Activated T-helper 1 cell treated with anti-CD3 and anti-CD28 coated beads, Interleukin-12 subunit alpha, Interleukin-12 subunit beta, Interleukin-2, Interleukin-4 antibody, amounts not matched to agents 30 ng/mL and 10 ng/mL and 1 ng/mL, durations not matched to agents 14 hours and 24 hours and 36 hours (primary cell): ENCODE measurements at regions not wholly inside any gene's neighbourhood (a gene's known extent, or its start where the extent isn't known, plus 50 kb on each side); places are given as distances from the start of the nearest gene placed in this dataset.

ENCODE experiments used
- DNase-seq: peaks from one replicate; pipeline ENCODE4 v3.0.0; 2021; ENCODE audit warnings: low spot score
- H3K27ac Mint-ChIP-seq: one replicate; pipeline ENCODE4 v1.8.0; 2021; ENCODE audit warnings: mild to moderate bottlenecking, mixed read lengths
- H3K27me3 Mint-ChIP-seq: one replicate; pipeline ENCODE4 v1.8.0; 2022; ENCODE audit warnings: mild to moderate bottlenecking, moderate library complexity, mixed read lengths; ENCODE audit not compliant: insufficient read depth
- H3K36me3 Mint-ChIP-seq: one replicate; pipeline ENCODE4 v1.8.0; 2021; ENCODE audit warnings: low read depth, mixed read lengths
- H3K4me1 Mint-ChIP-seq: one replicate; pipeline ENCODE4 v1.8.0; 2021; ENCODE audit warnings: low read depth, mixed read lengths
- H3K4me3 Mint-ChIP-seq: one replicate; pipeline ENCODE4 v1.8.0; 2021; ENCODE audit warnings: mild to moderate bottlenecking, moderate library complexity, mixed read lengths
- H3K9me3 Mint-ChIP-seq: one replicate; pipeline ENCODE4 v1.8.0; 2021; ENCODE audit warnings: mixed read lengths
- intact Hi-C: fragments of 100-400 bp; cut with micrococcal nuclease; formaldehyde crosslinking; loops from one replicate; pipeline ENCODE4 v1.15.1; 2024

DNA sequence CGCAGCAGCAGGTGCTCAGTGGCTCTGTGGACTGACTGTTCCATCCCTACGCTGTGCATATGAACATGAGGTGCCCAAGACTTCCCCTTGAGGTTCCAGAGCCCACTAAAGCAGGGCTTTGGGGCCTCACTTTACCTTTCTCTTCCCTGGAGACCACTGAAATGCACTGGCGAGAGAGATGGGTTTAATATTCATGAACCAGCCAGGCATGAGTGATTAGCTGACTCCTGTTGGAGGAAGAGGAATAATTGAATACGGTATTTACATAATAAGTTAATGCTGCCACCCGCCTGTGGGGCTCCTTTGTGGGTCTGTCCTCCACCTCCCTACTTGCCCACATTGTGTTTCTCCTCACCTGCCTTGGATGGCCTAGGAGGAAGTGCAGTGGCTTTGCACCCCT is 263.4 kb downstream of the TLE3 start:
- no peak overlapping the region for H3K4me3 Mint-ChIP-seq
- H3K27me3 Mint-ChIP-seq = peaks cover 17% of the 10 kb centered on the region
- intact Hi-C loops = no loop called here
- no peak for DNase-seq
- no peak overlapping the region for H3K27ac Mint-ChIP-seq
- no peaks in the 10 kb centered on the region for H3K4me1 Mint-ChIP-seq
- no peaks in the 10 kb centered on the region for H3K9me3 Mint-ChIP-seq
- no peaks in the 10 kb centered on the region for H3K36me3 Mint-ChIP-seq

DNA sequence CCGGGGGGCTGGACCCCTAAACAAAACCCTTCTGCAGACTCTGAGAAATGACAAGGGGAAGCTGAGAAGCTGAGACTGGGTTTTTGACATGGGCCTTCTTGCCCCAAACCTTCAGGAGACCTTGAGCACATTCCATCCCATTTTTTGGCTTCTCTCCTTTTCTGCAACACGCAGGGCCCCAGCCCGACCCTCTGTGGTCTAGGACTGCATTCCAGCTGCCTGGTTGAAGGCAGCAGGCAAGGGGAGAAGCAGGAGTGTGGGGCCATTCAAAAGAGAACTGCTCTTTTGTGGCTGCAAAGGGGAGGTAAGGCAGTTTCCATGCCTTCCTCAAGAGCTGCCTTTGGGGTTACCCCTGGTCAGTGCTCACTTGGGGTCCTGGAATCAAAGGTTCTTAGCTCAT is 263.0 kb downstream of the TLE3 start:
- H3K4me1 Mint-ChIP-seq = no peaks in the 10 kb centered on the region
- H3K9me3 Mint-ChIP-seq = no peaks in the 10 kb centered on the region
- no peak overlapping the region for H3K4me3 Mint-ChIP-seq
- intact Hi-C loops = no loop called here
- no peak for DNase-seq
- H3K36me3 Mint-ChIP-seq = no peaks in the 10 kb centered on the region
- no peak overlapping the region for H3K27ac Mint-ChIP-seq
- H3K27me3 Mint-ChIP-seq = peaks cover 17% of the 10 kb centered on the region

DNA sequence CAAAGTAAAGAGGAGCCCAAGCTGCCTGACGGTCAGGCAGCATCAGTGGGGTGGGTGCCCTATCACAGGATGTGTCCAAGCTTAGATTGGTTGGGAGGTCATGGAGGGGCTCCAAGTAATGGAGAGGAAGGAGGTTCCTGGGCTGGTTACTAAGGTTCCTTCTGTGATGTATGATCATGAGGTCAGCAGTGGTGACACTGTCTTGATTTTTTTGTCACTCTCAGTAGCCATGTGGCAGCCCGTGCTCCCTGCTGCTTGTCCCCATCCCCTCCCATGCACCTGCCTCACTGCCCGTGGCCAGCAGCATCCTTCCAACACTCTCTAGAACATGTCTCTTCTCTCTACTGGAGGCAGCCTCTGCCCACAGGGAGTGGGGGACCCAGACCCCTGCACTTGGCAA is 261.7 kb downstream of the TLE3 start:
- H3K4me3 Mint-ChIP-seq = no peak overlapping the region
- no peaks in the 10 kb centered on the region for H3K9me3 Mint-ChIP-seq

DNA sequence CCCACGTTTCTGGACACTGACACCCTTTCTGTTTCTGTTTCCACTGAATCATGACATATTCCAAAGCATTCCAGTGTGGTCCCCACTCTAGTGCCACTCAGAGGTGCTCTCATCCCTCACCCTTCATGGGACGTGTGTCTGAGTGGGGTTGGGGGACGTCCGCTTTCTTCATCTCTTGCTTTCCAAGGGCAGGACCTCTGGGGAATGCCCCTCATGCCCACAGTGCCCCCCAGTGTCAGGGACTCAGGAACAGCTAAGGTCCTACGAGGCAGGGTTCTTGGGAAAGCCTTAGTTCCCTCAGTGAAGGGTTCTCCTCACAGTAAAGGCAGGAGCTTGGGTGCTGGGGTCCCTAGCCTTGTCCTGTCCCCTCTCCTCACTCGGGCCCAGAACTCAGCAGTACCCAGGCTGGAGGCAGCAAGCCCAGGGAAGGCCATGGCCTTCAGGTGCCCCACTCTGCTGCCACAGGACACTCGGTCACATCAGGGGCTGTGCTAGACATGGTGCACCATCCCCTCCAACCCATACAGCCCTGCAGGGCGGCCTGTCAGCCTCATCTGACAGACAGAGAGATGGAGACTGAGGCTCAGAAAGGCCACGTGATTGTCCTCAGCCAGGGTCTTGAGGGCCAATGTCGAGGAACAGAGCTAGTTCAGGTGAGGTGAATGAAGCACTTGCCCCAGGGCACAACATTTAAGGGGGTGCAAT is 261.0 kb downstream of the TLE3 start:
- intact Hi-C loops = no loop called here
- no peak for DNase-seq
- Mint-ChIP-seq H3K4me1 (no peaks in the 10 kb centered on the region), H3K36me3 (no peaks in the 10 kb centered on the region), H3K27ac (no peak overlapping the region), H3K27me3 (peaks cover 14% of the 10 kb centered on the region), H3K9me3 (no peaks in the 10 kb centered on the region), H3K4me3 (no peak overlapping the region)

More for the DNA sequence above, 261.7 kb downstream of the TLE3 start:
- DNase-seq = no peak
- intact Hi-C loops = no loop called here
- Mint-ChIP-seq H3K36me3 (no peaks in the 10 kb centered on the region), H3K27me3 (peaks cover 17% of the 10 kb centered on the region), H3K27ac (no peak overlapping the region), H3K4me1 (no peaks in the 10 kb centered on the region)

DNA sequence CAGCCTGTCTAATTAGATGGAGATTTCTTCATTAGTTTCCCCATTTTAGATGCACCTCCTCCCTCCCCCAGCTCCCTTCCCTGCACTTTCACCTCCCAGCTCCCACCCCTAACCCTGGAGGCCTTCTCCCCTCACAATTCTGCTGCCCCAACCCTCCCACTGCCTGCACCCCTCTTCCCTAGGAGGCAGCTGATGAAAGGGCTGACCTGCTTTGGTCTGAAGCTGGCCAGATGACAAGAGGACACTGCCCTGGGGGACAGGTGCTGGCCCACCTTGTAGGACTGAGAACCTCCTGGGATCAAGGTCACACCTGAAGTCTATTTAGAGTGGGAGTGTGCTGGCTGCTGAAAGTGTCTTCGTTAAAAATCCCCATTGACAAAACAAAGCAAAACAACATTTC is 259.4 kb downstream of the TLE3 start:
- H3K36me3 Mint-ChIP-seq = no peaks in the 10 kb centered on the region
- H3K9me3 Mint-ChIP-seq = no peaks in the 10 kb centered on the region
- H3K4me3 Mint-ChIP-seq = no peak overlapping the region
- H3K27ac Mint-ChIP-seq = no peak overlapping the region
- peaks cover 8% of the 10 kb centered on the region for H3K27me3 Mint-ChIP-seq
- intact Hi-C loops = no loop called here
- H3K4me1 Mint-ChIP-seq = no peaks in the 10 kb centered on the region
- no peak for DNase-seq

DNA sequence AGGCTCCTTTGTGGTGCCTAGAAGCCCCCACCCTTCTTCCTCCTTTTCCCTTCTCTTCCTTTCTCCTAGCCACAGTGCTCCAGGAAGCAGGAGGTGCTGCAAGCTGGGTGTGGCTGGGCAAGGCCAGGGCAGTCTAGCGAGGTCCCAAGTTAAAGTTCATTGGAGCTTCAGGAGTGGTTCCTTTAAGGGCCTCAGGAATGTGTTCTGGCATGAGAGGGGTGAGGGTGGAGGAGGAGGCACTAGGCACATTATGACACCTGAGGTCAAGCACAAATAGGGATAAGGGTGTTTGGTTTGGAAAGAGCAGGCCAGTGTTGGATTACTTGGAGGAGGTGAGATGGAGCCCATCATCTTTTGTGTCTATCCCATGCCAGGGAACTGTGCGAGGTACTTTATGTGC is 258.7 kb downstream of the TLE3 start:
- intact Hi-C loops = no loop called here
- H3K27me3 Mint-ChIP-seq = peaks cover 8% of the 10 kb centered on the region
- H3K27ac Mint-ChIP-seq = no peak overlapping the region
- no peaks in the 10 kb centered on the region for H3K4me1 Mint-ChIP-seq
- no peaks in the 10 kb centered on the region for H3K36me3 Mint-ChIP-seq
- H3K4me3 Mint-ChIP-seq = no peak overlapping the region
- no peak for DNase-seq
- no peaks in the 10 kb centered on the region for H3K9me3 Mint-ChIP-seq

DNA sequence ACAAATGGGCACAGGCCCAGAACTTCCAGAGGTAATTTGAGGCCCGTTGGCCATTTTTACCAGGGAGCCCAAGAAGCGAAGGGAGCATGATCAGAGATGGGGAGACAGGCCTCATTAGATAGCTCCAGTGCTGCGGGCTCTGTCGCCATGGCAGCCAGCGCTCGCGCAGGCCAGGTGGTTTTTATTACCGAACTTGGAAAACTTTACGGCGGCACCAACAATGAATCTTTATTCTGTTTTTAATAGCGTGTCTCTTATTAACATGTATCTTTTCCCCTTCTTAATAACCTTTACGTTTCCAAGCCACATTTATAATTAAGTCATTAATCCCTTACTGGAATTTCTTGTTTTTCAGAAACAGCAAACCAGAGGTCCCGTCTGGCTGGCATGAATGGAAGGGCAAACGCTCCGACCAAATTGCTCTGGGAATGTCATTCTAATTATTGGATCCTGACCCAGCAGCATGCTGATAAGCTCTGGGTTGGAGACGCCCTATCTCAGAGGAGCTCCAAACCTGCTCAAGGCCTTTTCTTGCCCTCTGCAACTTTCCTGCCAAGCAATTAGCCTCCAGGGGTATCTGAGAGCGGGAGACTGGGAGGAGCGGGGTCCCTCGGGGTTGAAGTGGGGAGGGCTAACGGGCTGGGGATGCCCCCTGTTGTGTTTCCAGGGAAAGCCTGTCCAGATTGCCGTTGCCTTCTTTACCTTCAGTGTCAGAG is 256.4 kb downstream of the TLE3 start:
- no peak overlapping the region for H3K27ac Mint-ChIP-seq
- no peak overlapping the region for H3K4me3 Mint-ChIP-seq
- no peak for DNase-seq
- no peaks in the 10 kb centered on the region for H3K4me1 Mint-ChIP-seq
- H3K9me3 Mint-ChIP-seq = no peaks in the 10 kb centered on the region
- intact Hi-C loops = no loop called here
- peaks cover 4% of the 10 kb centered on the region for H3K27me3 Mint-ChIP-seq
- H3K36me3 Mint-ChIP-seq = no peaks in the 10 kb centered on the region

DNA sequence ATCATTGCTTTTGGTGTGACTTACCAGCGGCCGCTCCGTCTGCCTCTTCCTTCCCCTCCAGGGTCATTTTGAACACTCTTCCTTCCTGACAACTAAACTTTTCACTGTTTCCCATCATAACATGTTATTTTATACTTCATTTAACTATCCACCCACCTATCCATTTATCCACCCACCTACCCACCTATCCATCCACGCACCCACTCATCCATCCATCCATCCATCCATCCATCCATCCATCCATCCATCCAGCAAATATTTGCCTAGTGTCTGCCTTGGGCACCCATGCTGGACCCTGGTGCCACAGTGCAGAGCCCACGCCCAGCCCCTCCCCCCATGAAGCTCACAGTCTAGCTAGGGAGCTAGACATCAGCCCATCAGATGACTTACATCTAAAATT is 254.9 kb downstream of the TLE3 start:
- no peaks in the 10 kb centered on the region for H3K36me3 Mint-ChIP-seq
- H3K9me3 Mint-ChIP-seq = no peaks in the 10 kb centered on the region
- intact Hi-C loops = no loop called here
- no peak for DNase-seq
- H3K27me3 Mint-ChIP-seq = peaks cover 5% of the 10 kb centered on the region
- H3K27ac Mint-ChIP-seq = no peak overlapping the region
- no peaks in the 10 kb centered on the region for H3K4me1 Mint-ChIP-seq
- H3K4me3 Mint-ChIP-seq = no peak overlapping the region

DNA sequence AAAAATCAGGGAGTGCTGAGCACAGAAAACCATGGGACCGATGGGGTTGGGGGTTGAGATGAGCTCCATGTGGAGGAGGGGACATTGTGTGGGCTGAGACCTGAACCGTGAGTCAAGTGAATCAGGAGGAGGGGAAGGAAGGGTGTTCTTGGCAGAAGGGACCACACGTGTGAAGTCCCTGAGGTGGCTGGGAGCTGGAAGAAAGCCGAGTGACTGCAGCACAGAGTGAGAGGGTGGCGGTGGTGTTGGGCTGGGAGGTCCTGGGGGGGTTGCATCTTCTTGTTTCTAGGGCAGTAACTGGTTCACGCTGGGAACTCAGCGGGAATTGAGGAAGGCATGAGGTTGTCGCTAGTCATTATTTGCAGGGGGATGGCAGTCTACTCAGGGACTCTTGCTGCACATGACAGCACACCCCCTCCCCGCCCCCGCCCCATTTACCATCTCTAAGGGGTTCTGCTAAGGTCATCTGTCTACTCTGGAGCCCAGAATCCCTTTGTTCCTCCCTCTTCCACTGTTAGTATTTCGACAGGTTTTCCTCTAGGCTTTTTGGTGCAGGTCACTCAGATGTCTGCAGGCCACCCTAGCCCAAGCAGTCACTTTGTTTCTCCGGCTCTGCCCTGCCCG is 254.3 kb downstream of the TLE3 start:
- H3K9me3 Mint-ChIP-seq = no peaks in the 10 kb centered on the region
- intact Hi-C loops = no loop called here
- no peak overlapping the region for H3K4me3 Mint-ChIP-seq
- no peak for DNase-seq
- H3K36me3 Mint-ChIP-seq = no peaks in the 10 kb centered on the region
- peaks cover 5% of the 10 kb centered on the region for H3K27me3 Mint-ChIP-seq
- H3K27ac Mint-ChIP-seq = no peak overlapping the region
- H3K4me1 Mint-ChIP-seq = no peaks in the 10 kb centered on the region

DNA sequence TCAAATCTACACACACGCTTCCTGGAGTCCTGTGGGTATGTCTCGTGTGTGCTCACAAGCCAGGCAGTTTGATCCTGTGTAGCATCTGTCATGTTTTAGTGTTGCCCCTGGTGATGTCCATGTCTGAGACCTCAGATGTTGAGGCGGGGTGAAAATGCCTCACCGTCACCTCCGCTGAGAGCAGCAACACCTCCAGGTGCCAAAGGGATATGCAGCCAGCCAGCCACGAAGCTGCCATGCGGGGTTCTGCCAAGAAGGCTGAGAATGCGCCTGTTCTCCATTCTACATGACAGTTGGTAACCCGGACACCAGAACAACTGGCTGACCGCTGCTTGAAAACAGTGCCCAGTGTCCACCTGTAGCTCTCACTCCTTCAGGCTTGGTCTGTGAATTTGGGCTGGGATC is 253.8 kb downstream of the TLE3 start:
- Mint-ChIP-seq H3K27me3 (peaks cover 10% of the 10 kb centered on the region), H3K36me3 (no peaks in the 10 kb centered on the region), H3K9me3 (no peaks in the 10 kb centered on the region), H3K4me3 (no peak overlapping the region), H3K4me1 (peaks cover 4% of the 10 kb centered on the region), H3K27ac (no peak overlapping the region)
- intact Hi-C loops = no loop called here
- DNase-seq = no peak

DNA sequence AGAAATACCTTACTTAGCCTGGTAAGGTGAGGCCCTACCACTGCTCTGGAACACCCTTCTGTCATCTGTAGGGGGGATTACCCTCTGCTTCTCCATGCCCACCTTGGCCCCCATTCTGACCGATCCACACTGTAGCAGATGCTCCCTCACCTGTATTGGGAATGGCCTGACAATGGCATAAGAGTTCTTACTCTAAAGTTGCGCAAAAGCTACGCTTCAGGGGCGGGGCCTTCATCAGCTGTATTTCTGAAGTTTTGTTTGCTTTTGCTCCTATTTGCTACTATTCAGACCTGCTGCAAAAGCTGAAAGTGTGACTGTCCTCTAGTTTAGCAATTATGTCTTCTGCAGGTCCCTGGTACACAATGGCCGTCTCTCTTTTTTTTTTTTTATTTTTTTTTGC is 252.6 kb downstream of the TLE3 start:
- Mint-ChIP-seq H3K27me3 (peaks cover 17% of the 10 kb centered on the region), H3K9me3 (no peaks in the 10 kb centered on the region), H3K4me3 (no peak overlapping the region), H3K36me3 (no peaks in the 10 kb centered on the region), H3K27ac (no peak overlapping the region), H3K4me1 (peaks cover 6% of the 10 kb centered on the region)
- intact Hi-C loops = no loop called here
- no peak for DNase-seq

DNA sequence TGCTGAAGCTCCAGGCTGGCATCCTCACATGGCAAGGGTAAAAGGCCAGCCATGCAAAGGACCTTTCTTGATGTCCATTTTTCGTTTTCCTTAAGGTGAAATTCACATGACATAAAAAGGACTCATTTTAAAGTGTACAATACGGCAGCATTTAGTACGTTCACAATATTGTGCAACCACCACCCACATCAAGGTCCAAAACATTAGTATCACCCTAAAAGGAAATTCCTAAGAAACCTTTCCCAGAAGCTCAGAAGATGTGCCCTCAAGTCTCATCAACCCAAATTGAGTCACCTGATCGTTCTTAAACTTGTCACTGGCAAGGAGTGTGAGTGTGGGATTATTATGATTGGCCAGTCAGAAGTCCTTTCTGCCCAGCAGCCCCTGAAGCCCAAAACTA is 250.1 kb downstream of the TLE3 start:
- Mint-ChIP-seq H3K4me3 (no peak overlapping the region), H3K27me3 (peaks cover 17% of the 10 kb centered on the region), H3K36me3 (no peaks in the 10 kb centered on the region), H3K9me3 (peaks cover 3% of the 10 kb centered on the region), H3K27ac (no peak overlapping the region), H3K4me1 (peaks cover 6% of the 10 kb centered on the region)
- DNase-seq = no peak
- intact Hi-C loops = no loop called here

DNA sequence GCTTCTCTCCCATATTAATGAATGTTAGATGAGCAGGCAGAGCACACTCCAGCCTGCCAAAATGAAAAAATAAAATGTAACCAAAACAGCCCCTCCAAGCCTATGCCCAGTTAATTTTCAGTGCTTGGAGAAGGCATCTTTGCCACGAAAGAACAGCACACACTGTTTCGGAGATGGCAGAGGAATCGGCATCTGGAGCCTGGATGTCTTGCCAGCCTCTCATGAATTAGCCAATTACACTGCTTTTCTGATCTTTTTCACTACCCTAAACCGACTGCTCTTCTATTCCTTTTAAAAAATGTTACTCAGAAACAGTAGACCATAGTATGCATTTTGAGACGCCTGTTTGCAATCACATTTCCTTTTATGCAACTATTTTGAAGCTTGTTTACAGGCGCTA is 249.6 kb downstream of the TLE3 start:
- no peak for DNase-seq
- Mint-ChIP-seq H3K36me3 (no peaks in the 10 kb centered on the region), H3K4me1 (peaks cover 6% of the 10 kb centered on the region), H3K9me3 (peaks cover 7% of the 10 kb centered on the region), H3K27ac (no peak overlapping the region), H3K27me3 (peaks cover 17% of the 10 kb centered on the region), H3K4me3 (no peak overlapping the region)
- intact Hi-C loops = no loop called here
